HepG2 (cell line): ENCODE measurements at regions not wholly inside any gene's neighbourhood (a gene's known extent, or its start where the extent isn't known, plus 50 kb on each side); places are given as distances from the start of the nearest gene placed in this dataset.

Source experiments
- ATAC-seq: fragments of 200-7000 bp; cut with Tn5 transposase; 3 replicates; pipeline ENCODE4 v1.9.1; 2020; ENCODE audit warnings: mild to moderate bottlenecking, moderate library complexity
- BruUV-seq: library from RNA; stranded (reverse); fragments of 400-500 nt; replicated peaks from 2 replicates; lab custom pipeline; 2021; lab: Mats Ljungman, UMichigan
- CTCF ChIA-PET: fragments of 300-600 bp; formaldehyde crosslinking; extraction: SDS; loops from one replicate; lab custom pipeline; 2021; ENCODE audit warnings: low total read pairs, inconsistent platforms, low intra/inter-chr PET ratio; lab: Yijun Ruan, JAX
- POLR2A ChIA-PET: fragments of 350-600 bp; sonication (Branson Sonifier 250); formaldehyde crosslinking; loops from one replicate; lab custom pipeline; 2020; ENCODE audit warnings: antibody characterized with exemption, inconsistent platforms; lab: Yijun Ruan, JAX
- DNase-seq: peaks from one replicate; pipeline ENCODE4 v3.0.0-alpha.2; 2015; ENCODE audit warnings: low spot score
- FAIRE-seq: peaks from 3 replicates; lab custom pipeline; 2011; peaks lifted over from hg19 to GRCh38; lab: Jason Lieb, UNC
- H2AFZ ChIP-seq: one replicate; pipeline ENCODE4 v1.6.1; 2011; ENCODE audit warnings: low read length, inconsistent platforms
- H3K27ac ChIP-seq: fragments of 300-600 bp; 3 replicates; pipeline ENCODE4 v1.8.0; 2011; ENCODE audit warnings: mixed run types, mild to moderate bottlenecking, mixed read lengths, low read length, inconsistent platforms; ENCODE audit not compliant: insufficient read depth; ENCODE audit errors: extremely low read length
- H3K27me3 ChIP-seq, 2 experiments: fragments of 200-600 bp in 1 of 2; 2 replicates in 1 of 2; 3 replicates in 1 of 2; pipeline versions ENCODE4 v1.6.0 to v1.8.0; 2011; ENCODE audit warnings: low read length in 2 of 2, mild to moderate bottlenecking in 2 of 2, moderate library complexity in 2 of 2, inconsistent platforms in 1 of 2; ENCODE audit not compliant: insufficient read depth in 2 of 2, control insufficient read depth in 1 of 2
- H3K36me3 ChIP-seq, 2 experiments: fragments of 200-600 bp in 1 of 2; replicated peaks in 1 of 2; 2 replicates in 1 of 2; 3 replicates in 1 of 2; pipeline versions ENCODE4 v1.5.1 to v1.8.0; 2011; ENCODE audit warnings: low read length in 2 of 2, inconsistent platforms in 1 of 2; ENCODE audit not compliant: insufficient read depth in 2 of 2, control insufficient read depth in 1 of 2
- H3K4me1 ChIP-seq: 2 replicates; pipeline ENCODE4 v1.5.1; 2012; ENCODE audit warnings: low read length, inconsistent platforms; ENCODE audit not compliant: insufficient read depth
- H3K4me2 ChIP-seq: 2 replicates; pipeline ENCODE4 v1.6.0; 2011; ENCODE audit warnings: low read depth, low read length, inconsistent platforms
- H3K4me3 ChIP-seq, 3 experiments: fragments of 200-600 bp in 1 of 3; sonication (generic), shearing (Covaris generic) in 1 of 3; replicated peaks in 1 of 3; 2 replicates each; pipeline ENCODE4 v1.5.1; 2011 to 2016; ENCODE audit warnings: low read length in 3 of 3, inconsistent platforms in 2 of 3, low read depth in 2 of 3, mild to moderate bottlenecking in 2 of 3, control low read depth in 1 of 3, mixed read lengths in 1 of 3; ENCODE audit not compliant: insufficient read depth in 1 of 3
- H3K79me2 ChIP-seq: one replicate; pipeline ENCODE4 v1.6.1; 2011; ENCODE audit warnings: low read length, inconsistent platforms; ENCODE audit not compliant: insufficient read depth
- H3K9ac ChIP-seq: 2 replicates; pipeline ENCODE4 v1.6.0; 2011; ENCODE audit warnings: mild to moderate bottlenecking, low read depth, low read length, inconsistent platforms; ENCODE audit not compliant: insufficient read depth
- H3K9me3 ChIP-seq: 2 replicates; pipeline ENCODE4 v1.5.1; 2012; ENCODE audit warnings: mild to moderate bottlenecking, low read length
- H4K20me1 ChIP-seq: 2 replicates; pipeline ENCODE4 v1.6.0; 2011; ENCODE audit warnings: inconsistent platforms, mild to moderate bottlenecking, low read length, moderate library complexity; ENCODE audit not compliant: insufficient read depth
- CREM ChIP-seq, 2 experiments: sonication (generic) in 1 of 2; formaldehyde crosslinking in 1 of 2; IDR thresholded peaks; 2 replicates each; pipeline versions ENCODE4 v1.4.0 to v1.6.1; 2016 to 2020; ENCODE audit warnings: antibody characterized with exemption in 1 of 2, mild to moderate bottlenecking in 1 of 2, missing genetic modification reagents in 1 of 2
- FLYWCH1 ChIP-seq: sonication (generic); formaldehyde crosslinking; IDR thresholded peaks from 2 replicates; pipeline ENCODE4 v1.8.1; 2023; ENCODE audit warnings: mild to moderate bottlenecking, missing genetic modification reagents
- HNF1B ChIP-seq: sonication (generic); formaldehyde crosslinking; IDR thresholded peaks from 2 replicates; pipeline ENCODE4 v1.5.1; 2020; ENCODE audit warnings: mild to moderate bottlenecking, moderate library complexity, missing genetic modification reagents
- KMT2A ChIP-seq: sonication (generic); formaldehyde crosslinking; IDR thresholded peaks from 2 replicates; pipeline ENCODE4 v1.4.0; 2020; ENCODE audit warnings: missing genetic modification reagents
- RBAK ChIP-seq: sonication (generic); formaldehyde crosslinking; IDR thresholded peaks from 2 replicates; pipeline ENCODE4 v1.5.1; 2020; ENCODE audit warnings: mild to moderate bottlenecking, missing genetic modification reagents
- RERE ChIP-seq: IDR thresholded peaks from 2 replicates; pipeline ENCODE4 v1.6.1; 2016; ENCODE audit warnings: low read depth, missing genetic modification reagents, missing compliant biosample characterization
- RORA ChIP-seq: sonication (generic); formaldehyde crosslinking; IDR thresholded peaks from 2 replicates; pipeline ENCODE4 v1.5.0; 2020; ENCODE audit warnings: mild to moderate bottlenecking, missing genetic modification reagents, moderate library complexity
- ZKSCAN8 ChIP-seq: IDR thresholded peaks from 2 replicates; pipeline ENCODE4 v1.6.1; 2016; ENCODE audit warnings: borderline replicate concordance, missing genetic modification reagents, missing compliant biosample characterization
- ZMAT3 ChIP-seq: sonication (generic); formaldehyde crosslinking; conservative IDR thresholded peaks from 2 replicates; pipeline ENCODE4 v1.7.0; 2021; ENCODE audit warnings: missing genetic modification reagents
- ZMYM3 ChIP-seq: sonication (generic); formaldehyde crosslinking; IDR thresholded peaks from 2 replicates; pipeline ENCODE4 v1.5.1; 2020; ENCODE audit warnings: mild to moderate bottlenecking, missing genetic modification reagents
- ZNF256 ChIP-seq: sonication (generic); formaldehyde crosslinking; conservative IDR thresholded peaks from 2 replicates; pipeline ENCODE4 v1.4.0; 2020; ENCODE audit warnings: missing genetic modification reagents
- ZNF652 ChIP-seq: IDR thresholded peaks from 2 replicates; pipeline ENCODE4 v1.6.1; 2016; ENCODE audit warnings: low read depth, borderline replicate concordance
- whole genome bisulfite sequencing: methylation state at CpG from one replicate; pipeline ENCODE4 v1.1.6; 2017; ENCODE audit warnings: low lambda C conversion rate; 5-methylcytosine and 5-hydroxymethylcytosine counted together
- in situ Hi-C: cut with HindIII; loops from 2 replicates; pipeline ENCODE4 v1.10.0; 2017; ENCODE audit warnings: low pct_unique_long_range_greater_than_20kb; ENCODE audit not compliant: extremely low pct_ligation_motif_present
- intact Hi-C: fragments of 100-400 bp; cut with micrococcal nuclease; formaldehyde crosslinking; loops from one replicate; pipeline ENCODE4 v1.10.0; 2022; ENCODE audit not compliant: unreplicated experiment
- TF ChIP-seq, protein P1 (sequence below): sonication (generic); formaldehyde crosslinking; IDR thresholded peaks from 2 replicates; pipeline ENCODE4 v1.9.0; 2021; ENCODE audit warnings: mild to moderate bottlenecking, missing genetic modification reagents

- Histone ChIP-seq H3K27me3 (no peaks in the 10 kb centered on the region; a peak in 1 of 5 replicates), H3K27ac (no peak overlapping the region), H3K4me3 (no peak overlapping the region), H3K4me1 (no peaks in the 10 kb centered on the region), H3K9ac (no peak overlapping the region), H3K4me2 (no peak overlapping the region), H2AFZ (no peak overlapping the region), H3K9me3 (no peaks in the 10 kb centered on the region), H3K79me2 (no peaks in the 10 kb centered on the region), H3K36me3 (no peaks in the 10 kb centered on the region), H4K20me1 (no peaks in the 10 kb centered on the region)
- intact Hi-C loops (no loop called here), in situ Hi-C loops (no loop called here)
- FAIRE-seq = no peak
- no TSS peak for BruUV-seq
- 27% methylated on average over 4 of the region's 4 CpGs for WGBS
- no peak for DNase-seq
- no peak for ATAC-seq
- ChIA-PET POLR2A (no interaction called here), CTCF (no interaction called here)
- TF ChIP-seq, protein P1, sequence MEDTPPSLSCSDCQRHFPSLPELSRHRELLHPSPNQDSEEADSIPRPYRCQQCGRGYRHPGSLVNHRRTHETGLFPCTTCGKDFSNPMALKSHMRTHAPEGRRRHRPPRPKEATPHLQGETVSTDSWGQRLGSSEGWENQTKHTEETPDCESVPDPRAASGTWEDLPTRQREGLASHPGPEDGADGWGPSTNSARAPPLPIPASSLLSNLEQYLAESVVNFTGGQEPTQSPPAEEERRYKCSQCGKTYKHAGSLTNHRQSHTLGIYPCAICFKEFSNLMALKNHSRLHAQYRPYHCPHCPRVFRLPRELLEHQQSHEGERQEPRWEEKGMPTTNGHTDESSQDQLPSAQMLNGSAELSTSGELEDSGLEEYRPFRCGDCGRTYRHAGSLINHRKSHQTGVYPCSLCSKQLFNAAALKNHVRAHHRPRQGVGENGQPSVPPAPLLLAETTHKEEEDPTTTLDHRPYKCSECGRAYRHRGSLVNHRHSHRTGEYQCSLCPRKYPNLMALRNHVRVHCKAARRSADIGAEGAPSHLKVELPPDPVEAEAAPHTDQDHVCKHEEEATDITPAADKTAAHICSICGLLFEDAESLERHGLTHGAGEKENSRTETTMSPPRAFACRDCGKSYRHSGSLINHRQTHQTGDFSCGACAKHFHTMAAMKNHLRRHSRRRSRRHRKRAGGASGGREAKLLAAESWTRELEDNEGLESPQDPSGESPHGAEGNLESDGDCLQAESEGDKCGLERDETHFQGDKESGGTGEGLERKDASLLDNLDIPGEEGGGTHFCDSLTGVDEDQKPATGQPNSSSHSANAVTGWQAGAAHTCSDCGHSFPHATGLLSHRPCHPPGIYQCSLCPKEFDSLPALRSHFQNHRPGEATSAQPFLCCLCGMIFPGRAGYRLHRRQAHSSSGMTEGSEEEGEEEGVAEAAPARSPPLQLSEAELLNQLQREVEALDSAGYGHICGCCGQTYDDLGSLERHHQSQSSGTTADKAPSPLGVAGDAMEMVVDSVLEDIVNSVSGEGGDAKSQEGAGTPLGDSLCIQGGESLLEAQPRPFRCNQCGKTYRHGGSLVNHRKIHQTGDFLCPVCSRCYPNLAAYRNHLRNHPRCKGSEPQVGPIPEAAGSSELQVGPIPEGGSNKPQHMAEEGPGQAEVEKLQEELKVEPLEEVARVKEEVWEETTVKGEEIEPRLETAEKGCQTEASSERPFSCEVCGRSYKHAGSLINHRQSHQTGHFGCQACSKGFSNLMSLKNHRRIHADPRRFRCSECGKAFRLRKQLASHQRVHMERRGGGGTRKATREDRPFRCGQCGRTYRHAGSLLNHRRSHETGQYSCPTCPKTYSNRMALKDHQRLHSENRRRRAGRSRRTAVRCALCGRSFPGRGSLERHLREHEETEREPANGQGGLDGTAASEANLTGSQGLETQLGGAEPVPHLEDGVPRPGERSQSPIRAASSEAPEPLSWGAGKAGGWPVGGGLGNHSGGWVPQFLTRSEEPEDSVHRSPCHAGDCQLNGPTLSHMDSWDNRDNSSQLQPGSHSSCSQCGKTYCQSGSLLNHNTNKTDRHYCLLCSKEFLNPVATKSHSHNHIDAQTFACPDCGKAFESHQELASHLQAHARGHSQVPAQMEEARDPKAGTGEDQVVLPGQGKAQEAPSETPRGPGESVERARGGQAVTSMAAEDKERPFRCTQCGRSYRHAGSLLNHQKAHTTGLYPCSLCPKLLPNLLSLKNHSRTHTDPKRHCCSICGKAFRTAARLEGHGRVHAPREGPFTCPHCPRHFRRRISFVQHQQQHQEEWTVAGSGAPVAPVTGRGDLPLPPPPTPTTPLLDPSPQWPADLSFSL = no peak
- TF ChIP-seq RBAK (CRISPR knock-in tag) = no peak
- no peak for TF ChIP-seq RERE (CRISPR knock-in tag)
- TF ChIP-seq ZNF256 (CRISPR knock-in tag) = no peak
- no peak for TF ChIP-seq KMT2A (CRISPR knock-in tag)
- TF ChIP-seq ZMYM3 (CRISPR knock-in tag) = no peak
- TF ChIP-seq HNF1B (CRISPR knock-in tag) = no peak
- no peak for TF ChIP-seq CREM (IDR thresholded peaks at IDR 0.05)
- TF ChIP-seq CREM (CRISPR knock-in tag; IDR thresholded peaks at IDR 0.05) = no peak
- no peak for TF ChIP-seq ZMAT3 (CRISPR knock-in tag)
- TF ChIP-seq ZNF652 = no peak
- TF ChIP-seq ZKSCAN8 (CRISPR knock-in tag) = no peak
- TF ChIP-seq FLYWCH1 = no peak
- TF ChIP-seq RORA = no peak
Measured at GRCh38 chr1:188425687-188426086, 1596.9 kb downstream of the PLA2G4A start.
